HepG2 (cell line): ENCODE measurements at regions not wholly inside any gene's neighbourhood (a gene's known extent, or its start where the extent isn't known, plus 50 kb on each side); places are given as distances from the start of the nearest gene placed in this dataset.

Source experiments
- ATAC-seq: fragments of 200-7000 bp; cut with Tn5 transposase; 3 replicates; pipeline ENCODE4 v1.9.1; 2020; ENCODE audit warnings: mild to moderate bottlenecking, moderate library complexity
- BruUV-seq: library from RNA; stranded (reverse); fragments of 400-500 nt; replicated peaks from 2 replicates; lab custom pipeline; 2021; lab: Mats Ljungman, UMichigan
- CTCF ChIA-PET: fragments of 300-600 bp; formaldehyde crosslinking; extraction: SDS; loops from one replicate; lab custom pipeline; 2021; ENCODE audit warnings: low total read pairs, inconsistent platforms, low intra/inter-chr PET ratio; lab: Yijun Ruan, JAX
- POLR2A ChIA-PET: fragments of 350-600 bp; sonication (Branson Sonifier 250); formaldehyde crosslinking; loops from one replicate; lab custom pipeline; 2020; ENCODE audit warnings: antibody characterized with exemption, inconsistent platforms; lab: Yijun Ruan, JAX
- DNase-seq: peaks from one replicate; pipeline ENCODE4 v3.0.0-alpha.2; 2015; ENCODE audit warnings: low spot score
- FAIRE-seq: peaks from 3 replicates; lab custom pipeline; 2011; peaks lifted over from hg19 to GRCh38; lab: Jason Lieb, UNC
- H2AFZ ChIP-seq: one replicate; pipeline ENCODE4 v1.6.1; 2011; ENCODE audit warnings: low read length, inconsistent platforms
- H3K27ac ChIP-seq: fragments of 300-600 bp; 3 replicates; pipeline ENCODE4 v1.8.0; 2011; ENCODE audit warnings: mixed run types, mild to moderate bottlenecking, mixed read lengths, low read length, inconsistent platforms; ENCODE audit not compliant: insufficient read depth; ENCODE audit errors: extremely low read length
- H3K27me3 ChIP-seq, 2 experiments: fragments of 200-600 bp in 1 of 2; 2 replicates in 1 of 2; 3 replicates in 1 of 2; pipeline versions ENCODE4 v1.6.0 to v1.8.0; 2011; ENCODE audit warnings: low read length in 2 of 2, mild to moderate bottlenecking in 2 of 2, moderate library complexity in 2 of 2, inconsistent platforms in 1 of 2; ENCODE audit not compliant: insufficient read depth in 2 of 2, control insufficient read depth in 1 of 2
- H3K36me3 ChIP-seq, 2 experiments: fragments of 200-600 bp in 1 of 2; replicated peaks in 1 of 2; 2 replicates in 1 of 2; 3 replicates in 1 of 2; pipeline versions ENCODE4 v1.5.1 to v1.8.0; 2011; ENCODE audit warnings: low read length in 2 of 2, inconsistent platforms in 1 of 2; ENCODE audit not compliant: insufficient read depth in 2 of 2, control insufficient read depth in 1 of 2
- H3K4me1 ChIP-seq: 2 replicates; pipeline ENCODE4 v1.5.1; 2012; ENCODE audit warnings: low read length, inconsistent platforms; ENCODE audit not compliant: insufficient read depth
- H3K4me2 ChIP-seq: 2 replicates; pipeline ENCODE4 v1.6.0; 2011; ENCODE audit warnings: low read depth, low read length, inconsistent platforms
- H3K4me3 ChIP-seq, 3 experiments: fragments of 200-600 bp in 1 of 3; sonication (generic), shearing (Covaris generic) in 1 of 3; replicated peaks in 1 of 3; 2 replicates each; pipeline ENCODE4 v1.5.1; 2011 to 2016; ENCODE audit warnings: low read length in 3 of 3, inconsistent platforms in 2 of 3, low read depth in 2 of 3, mild to moderate bottlenecking in 2 of 3, control low read depth in 1 of 3, mixed read lengths in 1 of 3; ENCODE audit not compliant: insufficient read depth in 1 of 3
- H3K79me2 ChIP-seq: one replicate; pipeline ENCODE4 v1.6.1; 2011; ENCODE audit warnings: low read length, inconsistent platforms; ENCODE audit not compliant: insufficient read depth
- H3K9ac ChIP-seq: 2 replicates; pipeline ENCODE4 v1.6.0; 2011; ENCODE audit warnings: mild to moderate bottlenecking, low read depth, low read length, inconsistent platforms; ENCODE audit not compliant: insufficient read depth
- H3K9me3 ChIP-seq: 2 replicates; pipeline ENCODE4 v1.5.1; 2012; ENCODE audit warnings: mild to moderate bottlenecking, low read length
- H4K20me1 ChIP-seq: 2 replicates; pipeline ENCODE4 v1.6.0; 2011; ENCODE audit warnings: inconsistent platforms, mild to moderate bottlenecking, low read length, moderate library complexity; ENCODE audit not compliant: insufficient read depth
- JUND ChIP-seq: sonication (generic); formaldehyde crosslinking; IDR thresholded peaks from 2 replicates; pipeline ENCODE4 v1.8.0; 2022; ENCODE audit warnings: mild to moderate bottlenecking, missing genetic modification reagents
- MED1 ChIP-seq: sonication (generic); formaldehyde crosslinking; IDR thresholded peaks from 2 replicates; pipeline ENCODE4 v1.4.0; 2020; ENCODE audit warnings: missing genetic modification reagents
- MEIS1 ChIP-seq: sonication (generic); formaldehyde crosslinking; IDR thresholded peaks from 2 replicates; pipeline ENCODE4 v1.9.0; 2021; ENCODE audit warnings: mild to moderate bottlenecking, missing genetic modification reagents, moderate library complexity, borderline replicate concordance
- NCOR1 ChIP-seq: fragments of 200-600 bp; sonication (generic); IDR thresholded peaks from 2 replicates; pipeline ENCODE4 v1.7.0; 2017; ENCODE audit warnings: antibody characterized with exemption, low read length, borderline replicate concordance
- NR1H2 ChIP-seq: sonication (generic); formaldehyde crosslinking; IDR thresholded peaks from 2 replicates; pipeline ENCODE4 v1.8.1; 2022; ENCODE audit warnings: low read depth, missing genetic modification reagents, borderline replicate concordance
- PHF5A ChIP-seq: IDR thresholded peaks from one replicate; pipeline ENCODE4 v1.6.1; 2018; ENCODE audit warnings: low read depth, missing genetic modification reagents; ENCODE audit not compliant: unreplicated experiment
- ZNF3 ChIP-seq: IDR thresholded peaks from 2 replicates; pipeline ENCODE4 v1.7.0; 2017; ENCODE audit warnings: inconsistent platforms
- ZNF430 ChIP-seq: sonication (generic); formaldehyde crosslinking; IDR thresholded peaks from 2 replicates; pipeline ENCODE4 v1.9.0; 2021; ENCODE audit warnings: mild to moderate bottlenecking, missing genetic modification reagents
- WGBS: methylation state at CpG from one replicate; pipeline ENCODE4 v1.1.6; 2017; ENCODE audit warnings: low lambda C conversion rate; 5-methylcytosine and 5-hydroxymethylcytosine counted together
- in situ Hi-C: cut with HindIII; loops from 2 replicates; pipeline ENCODE4 v1.10.0; 2017; ENCODE audit warnings: low pct_unique_long_range_greater_than_20kb; ENCODE audit not compliant: extremely low pct_ligation_motif_present
- intact Hi-C: fragments of 100-400 bp; cut with micrococcal nuclease; formaldehyde crosslinking; loops from one replicate; pipeline ENCODE4 v1.10.0; 2022; ENCODE audit not compliant: unreplicated experiment
- TF ChIP-seq, protein P1 (sequence below): sonication (generic); formaldehyde crosslinking; IDR thresholded peaks from 2 replicates; pipeline ENCODE4 v1.4.0; 2020; ENCODE audit warnings: missing genetic modification reagents
- TF ChIP-seq, protein P2 (sequence below): sonication (generic); formaldehyde crosslinking; IDR thresholded peaks from 2 replicates; pipeline ENCODE4 v1.9.0; 2021; ENCODE audit warnings: mild to moderate bottlenecking, missing genetic modification reagents

DNA sequence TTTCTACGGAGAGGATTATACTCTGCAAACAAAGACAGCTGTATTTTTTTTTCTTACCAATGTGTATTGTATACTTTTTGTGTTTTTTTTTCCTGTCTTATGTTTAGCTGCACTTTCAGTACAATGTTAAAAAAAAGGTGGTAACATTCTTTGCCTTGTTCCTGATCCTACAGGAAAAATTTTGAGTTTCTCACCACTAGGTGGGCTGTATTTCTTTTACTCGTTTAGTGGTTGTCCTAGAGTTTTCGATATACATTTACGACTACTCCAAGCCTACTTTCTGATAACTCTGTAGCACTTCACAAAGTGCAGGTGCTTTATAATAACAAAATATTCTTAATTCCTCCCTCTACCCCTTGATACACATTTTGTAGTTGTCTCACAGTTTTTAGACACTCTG, 652.2 kb downstream of the UQCRFS1 start:
- in situ Hi-C loops, result no loop called here
- no peak for FAIRE-seq

More for the DNA sequence above, 652.2 kb downstream of the UQCRFS1 start:
- Histone ChIP-seq H4K20me1 (no peaks in the 10 kb centered on the region), H3K9me3 (peaks cover 90% of the 10 kb centered on the region), H3K9ac (no peak overlapping the region), H3K27ac (no peak overlapping the region), H3K36me3 (no peaks in the 10 kb centered on the region), H3K4me1 (no peaks in the 10 kb centered on the region), H3K27me3 (no peaks in the 10 kb centered on the region), H3K4me2 (no peak overlapping the region), H3K4me3 (no peak overlapping the region), H3K79me2 (no peaks in the 10 kb centered on the region), H2AFZ (no peak overlapping the region)
- ATAC-seq (no peak), DNase-seq (no peak)
- TF ChIP-seq JUND (CRISPR knock-in tag) (no peak), PHF5A (CRISPR knock-in tag) (no peak), MEIS1 (CRISPR knock-in tag) (no peak), NCOR1 (no peak), ZNF3 (no peak), NR1H2 (CRISPR knock-in tag) (no peak), ZNF430 (CRISPR knock-in tag) (no peak), MED1 (CRISPR knock-in tag) (no peak)
- TF ChIP-seq, protein P1, sequence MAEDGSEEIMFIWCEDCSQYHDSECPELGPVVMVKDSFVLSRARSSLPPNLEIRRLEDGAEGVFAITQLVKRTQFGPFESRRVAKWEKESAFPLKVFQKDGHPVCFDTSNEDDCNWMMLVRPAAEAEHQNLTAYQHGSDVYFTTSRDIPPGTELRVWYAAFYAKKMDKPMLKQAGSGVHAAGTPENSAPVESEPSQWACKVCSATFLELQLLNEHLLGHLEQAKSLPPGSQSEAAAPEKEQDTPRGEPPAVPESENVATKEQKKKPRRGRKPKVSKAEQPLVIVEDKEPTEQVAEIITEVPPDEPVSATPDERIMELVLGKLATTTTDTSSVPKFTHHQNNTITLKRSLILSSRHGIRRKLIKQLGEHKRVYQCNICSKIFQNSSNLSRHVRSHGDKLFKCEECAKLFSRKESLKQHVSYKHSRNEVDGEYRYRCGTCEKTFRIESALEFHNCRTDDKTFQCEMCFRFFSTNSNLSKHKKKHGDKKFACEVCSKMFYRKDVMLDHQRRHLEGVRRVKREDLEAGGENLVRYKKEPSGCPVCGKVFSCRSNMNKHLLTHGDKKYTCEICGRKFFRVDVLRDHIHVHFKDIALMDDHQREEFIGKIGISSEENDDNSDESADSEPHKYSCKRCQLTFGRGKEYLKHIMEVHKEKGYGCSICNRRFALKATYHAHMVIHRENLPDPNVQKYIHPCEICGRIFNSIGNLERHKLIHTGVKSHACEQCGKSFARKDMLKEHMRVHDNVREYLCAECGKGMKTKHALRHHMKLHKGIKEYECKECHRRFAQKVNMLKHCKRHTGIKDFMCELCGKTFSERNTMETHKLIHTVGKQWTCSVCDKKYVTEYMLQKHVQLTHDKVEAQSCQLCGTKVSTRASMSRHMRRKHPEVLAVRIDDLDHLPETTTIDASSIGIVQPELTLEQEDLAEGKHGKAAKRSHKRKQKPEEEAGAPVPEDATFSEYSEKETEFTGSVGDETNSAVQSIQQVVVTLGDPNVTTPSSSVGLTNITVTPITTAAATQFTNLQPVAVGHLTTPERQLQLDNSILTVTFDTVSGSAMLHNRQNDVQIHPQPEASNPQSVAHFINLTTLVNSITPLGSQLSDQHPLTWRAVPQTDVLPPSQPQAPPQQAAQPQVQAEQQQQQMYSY (CRISPR knock-in tag), result no peak
- TF ChIP-seq, protein P2, sequence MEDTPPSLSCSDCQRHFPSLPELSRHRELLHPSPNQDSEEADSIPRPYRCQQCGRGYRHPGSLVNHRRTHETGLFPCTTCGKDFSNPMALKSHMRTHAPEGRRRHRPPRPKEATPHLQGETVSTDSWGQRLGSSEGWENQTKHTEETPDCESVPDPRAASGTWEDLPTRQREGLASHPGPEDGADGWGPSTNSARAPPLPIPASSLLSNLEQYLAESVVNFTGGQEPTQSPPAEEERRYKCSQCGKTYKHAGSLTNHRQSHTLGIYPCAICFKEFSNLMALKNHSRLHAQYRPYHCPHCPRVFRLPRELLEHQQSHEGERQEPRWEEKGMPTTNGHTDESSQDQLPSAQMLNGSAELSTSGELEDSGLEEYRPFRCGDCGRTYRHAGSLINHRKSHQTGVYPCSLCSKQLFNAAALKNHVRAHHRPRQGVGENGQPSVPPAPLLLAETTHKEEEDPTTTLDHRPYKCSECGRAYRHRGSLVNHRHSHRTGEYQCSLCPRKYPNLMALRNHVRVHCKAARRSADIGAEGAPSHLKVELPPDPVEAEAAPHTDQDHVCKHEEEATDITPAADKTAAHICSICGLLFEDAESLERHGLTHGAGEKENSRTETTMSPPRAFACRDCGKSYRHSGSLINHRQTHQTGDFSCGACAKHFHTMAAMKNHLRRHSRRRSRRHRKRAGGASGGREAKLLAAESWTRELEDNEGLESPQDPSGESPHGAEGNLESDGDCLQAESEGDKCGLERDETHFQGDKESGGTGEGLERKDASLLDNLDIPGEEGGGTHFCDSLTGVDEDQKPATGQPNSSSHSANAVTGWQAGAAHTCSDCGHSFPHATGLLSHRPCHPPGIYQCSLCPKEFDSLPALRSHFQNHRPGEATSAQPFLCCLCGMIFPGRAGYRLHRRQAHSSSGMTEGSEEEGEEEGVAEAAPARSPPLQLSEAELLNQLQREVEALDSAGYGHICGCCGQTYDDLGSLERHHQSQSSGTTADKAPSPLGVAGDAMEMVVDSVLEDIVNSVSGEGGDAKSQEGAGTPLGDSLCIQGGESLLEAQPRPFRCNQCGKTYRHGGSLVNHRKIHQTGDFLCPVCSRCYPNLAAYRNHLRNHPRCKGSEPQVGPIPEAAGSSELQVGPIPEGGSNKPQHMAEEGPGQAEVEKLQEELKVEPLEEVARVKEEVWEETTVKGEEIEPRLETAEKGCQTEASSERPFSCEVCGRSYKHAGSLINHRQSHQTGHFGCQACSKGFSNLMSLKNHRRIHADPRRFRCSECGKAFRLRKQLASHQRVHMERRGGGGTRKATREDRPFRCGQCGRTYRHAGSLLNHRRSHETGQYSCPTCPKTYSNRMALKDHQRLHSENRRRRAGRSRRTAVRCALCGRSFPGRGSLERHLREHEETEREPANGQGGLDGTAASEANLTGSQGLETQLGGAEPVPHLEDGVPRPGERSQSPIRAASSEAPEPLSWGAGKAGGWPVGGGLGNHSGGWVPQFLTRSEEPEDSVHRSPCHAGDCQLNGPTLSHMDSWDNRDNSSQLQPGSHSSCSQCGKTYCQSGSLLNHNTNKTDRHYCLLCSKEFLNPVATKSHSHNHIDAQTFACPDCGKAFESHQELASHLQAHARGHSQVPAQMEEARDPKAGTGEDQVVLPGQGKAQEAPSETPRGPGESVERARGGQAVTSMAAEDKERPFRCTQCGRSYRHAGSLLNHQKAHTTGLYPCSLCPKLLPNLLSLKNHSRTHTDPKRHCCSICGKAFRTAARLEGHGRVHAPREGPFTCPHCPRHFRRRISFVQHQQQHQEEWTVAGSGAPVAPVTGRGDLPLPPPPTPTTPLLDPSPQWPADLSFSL (CRISPR knock-in tag), result no peak
- intact Hi-C loops, result no loop called here
- CTCF ChIA-PET, result no interaction called here
- WGBS, result 44% methylated on average over 4 of the region's 4 CpGs
- no TSS peak for BruUV-seq
- POLR2A ChIA-PET, result no interaction called here
